H1 (cell line): ENCODE measurements at regions not wholly inside any gene's neighbourhood (a gene's known extent, or its start where the extent isn't known, plus 50 kb on each side); places are given as distances from the start of the nearest gene placed in this dataset.

Experiments
- CTCF ChIA-PET: fragments of 300-600 bp; sonication (Branson Sonifier 250); formaldehyde crosslinking; loops from one replicate; lab custom pipeline; 2021; ENCODE audit not compliant: partially characterized antibody; lab: Charles Lee
- POLR2A ChIA-PET: fragments of 300-600 bp; sonication (Branson Sonifier 250); formaldehyde crosslinking; loops from one replicate; lab custom pipeline; 2021; ENCODE audit warnings: inconsistent platforms; ENCODE audit not compliant: partially characterized antibody; lab: Charles Lee
- DNase-seq, 2 experiments: peaks; one replicate each; pipeline versions ENCODE4 v3.0.0 to v3.0.0-alpha.2; 2010 to 2022; ENCODE audit warnings: low spot score in 2 of 2, low read depth in 1 of 2, mixed read lengths in 1 of 2
- FAIRE-seq: peaks from 2 replicates; lab custom pipeline; 2011; peaks lifted over from hg19 to GRCh38; lab: Jason Lieb, UNC
- H2AFZ ChIP-seq: 2 replicates; pipeline ENCODE4 v1.8.1; 2012; ENCODE audit warnings: low read length, inconsistent platforms
- H2AK5ac ChIP-seq: 2 replicates; pipeline ENCODE4 v1.6.1; 2013; ENCODE audit warnings: low read depth, low read length
- H2BK120ac ChIP-seq: replicated peaks from 2 replicates; pipeline ENCODE3; 2013; ENCODE audit warnings: low read depth, low read length, inconsistent platforms
- H2BK12ac ChIP-seq: 2 replicates; pipeline ENCODE4 v1.6.1; 2013; ENCODE audit warnings: low read depth, low read length
- H2BK15ac ChIP-seq: 2 replicates; pipeline ENCODE4 v1.6.1; 2013; ENCODE audit warnings: low read length
- H2BK20ac ChIP-seq: 2 replicates; pipeline ENCODE4 v1.6.1; 2013; ENCODE audit warnings: low read length
- H2BK5ac ChIP-seq: 2 replicates; pipeline ENCODE4 v1.6.1; 2013; ENCODE audit warnings: low read depth, low read length
- H3K14ac ChIP-seq: 2 replicates; pipeline ENCODE4 v1.6.1; 2013; ENCODE audit warnings: inconsistent platforms; ENCODE audit not compliant: insufficient read length
- H3K18ac ChIP-seq: 2 replicates; pipeline ENCODE4 v1.6.1; 2013; ENCODE audit warnings: low read length; ENCODE audit errors: extremely low read depth
- H3K23ac ChIP-seq: 2 replicates; pipeline ENCODE4 v1.6.1; 2013; ENCODE audit warnings: inconsistent platforms; ENCODE audit not compliant: insufficient read length
- H3K23me2 ChIP-seq: 2 replicates; pipeline ENCODE4 v1.6.1; 2013; ENCODE audit warnings: low read depth, low read length
- H3K27ac ChIP-seq: 2 replicates; pipeline ENCODE4 v1.6.1; 2011; ENCODE audit warnings: low read depth, low read length, inconsistent platforms
- H3K27me3 ChIP-seq, 4 experiments: replicated peaks in 1 of 4; 1 replicate in 1 of 4; 2 replicates in 3 of 4; pipeline versions ENCODE4 v1.6.1 to v1.8.1; 2011 to 2013; ENCODE audit warnings: low read length in 3 of 4, mild to moderate bottlenecking in 3 of 4, inconsistent platforms in 2 of 4, mixed read lengths in 2 of 4, moderate library complexity in 1 of 4; ENCODE audit not compliant: control insufficient read depth in 3 of 4, insufficient read depth in 3 of 4; ENCODE audit errors: extremely low read depth in 1 of 4
- H3K36me3 ChIP-seq, 4 experiments: 2 replicates each; pipeline versions ENCODE4 v1.6.1 to v1.8.1; 2011 to 2013; ENCODE audit warnings: mild to moderate bottlenecking in 4 of 4, low read length in 3 of 4, moderate library complexity in 2 of 4, control low read depth in 1 of 4, inconsistent platforms in 1 of 4; ENCODE audit not compliant: insufficient read depth in 4 of 4, control insufficient read depth in 2 of 4
- H3K4ac ChIP-seq: replicated peaks from 2 replicates; pipeline ENCODE3; 2013; ENCODE audit warnings: low read length, low read depth, mixed read lengths, inconsistent platforms; ENCODE audit not compliant: insufficient read length
- H3K4me1 ChIP-seq, 4 experiments: replicated peaks in 1 of 4; 1 replicate in 1 of 4; 2 replicates in 3 of 4; pipeline versions ENCODE4 v1.6.1 to v1.8.1; 2011 to 2013; ENCODE audit warnings: low read length in 3 of 4, inconsistent platforms in 2 of 4, mixed read lengths in 1 of 4; ENCODE audit not compliant: insufficient read depth in 4 of 4, control insufficient read depth in 3 of 4
- H3K4me2 ChIP-seq, 2 experiments: 2 replicates each; pipeline versions ENCODE4 v1.6.1 to v1.8.1; 2011 to 2013; ENCODE audit warnings: low read depth in 2 of 2, low read length in 2 of 2, control low read depth in 1 of 2, inconsistent platforms in 1 of 2, mild to moderate bottlenecking in 1 of 2; ENCODE audit not compliant: insufficient read depth in 1 of 2
- H3K4me3 ChIP-seq, 4 experiments: fragments of 200-600, 300-600 bp in 1 of 4; sonication (generic), shearing (Covaris generic), sonication (Bioruptor Twin) in 1 of 4; 2 replicates each; pipeline versions ENCODE4 v1.5.1 to v1.8.1; 2011 to 2016; ENCODE audit warnings: low read length in 4 of 4, low read depth in 3 of 4, control low read depth in 2 of 4, inconsistent platforms in 2 of 4, mild to moderate bottlenecking in 2 of 4, mixed read lengths in 1 of 4, moderate library complexity in 1 of 4; ENCODE audit not compliant: insufficient read depth in 2 of 4; ENCODE audit errors: extremely low read depth in 1 of 4
- H3K56ac ChIP-seq: replicated peaks from 2 replicates; pipeline ENCODE3; 2013; ENCODE audit warnings: low read depth, mild to moderate bottlenecking, mixed read lengths, low read length, inconsistent platforms; ENCODE audit not compliant: insufficient read length
- H3K79me1 ChIP-seq: 2 replicates; pipeline ENCODE4 v1.6.1; 2013; ENCODE audit warnings: low read depth, low read length, control low read depth
- H3K79me2 ChIP-seq, 2 experiments: 2 replicates each; pipeline versions ENCODE4 v1.6.1 to v1.8.1; 2012 to 2013; ENCODE audit warnings: low read length in 2 of 2, mild to moderate bottlenecking in 2 of 2, inconsistent platforms in 1 of 2; ENCODE audit not compliant: insufficient read depth in 2 of 2, control insufficient read depth in 1 of 2
- H3K9ac ChIP-seq, 4 experiments: replicated peaks in 1 of 4; 1 replicate in 1 of 4; 2 replicates in 3 of 4; pipeline versions ENCODE4 v1.6.1 to v1.8.1; 2011 to 2013; ENCODE audit warnings: low read depth in 3 of 4, low read length in 3 of 4, control low read depth in 2 of 4, mild to moderate bottlenecking in 2 of 4, moderate library complexity in 2 of 4, inconsistent platforms in 1 of 4; ENCODE audit errors: extremely low read depth in 1 of 4
- H3K9me3 ChIP-seq, 2 experiments: 2 replicates each; pipeline versions ENCODE4 v1.6.1 to v1.8.1; 2012 to 2013; ENCODE audit warnings: mild to moderate bottlenecking in 2 of 2, moderate library complexity in 2 of 2, control low read depth in 1 of 2, inconsistent platforms in 1 of 2, low read depth in 1 of 2, low read length in 1 of 2, mixed read lengths in 1 of 2; ENCODE audit not compliant: insufficient read depth in 2 of 2
- H4K20me1 ChIP-seq, 2 experiments: replicated peaks in 1 of 2; 2 replicates each; pipeline versions ENCODE3 to v1.8.1; 2011 to 2013; ENCODE audit warnings: inconsistent platforms in 2 of 2, low read length in 2 of 2, mild to moderate bottlenecking in 1 of 2; ENCODE audit not compliant: insufficient read depth in 2 of 2, control insufficient read depth in 1 of 2
- H4K5ac ChIP-seq: 2 replicates; pipeline ENCODE4 v1.6.1; 2013; ENCODE audit warnings: low read length, low read depth, mixed read lengths, inconsistent platforms; ENCODE audit not compliant: insufficient read length
- H4K8ac ChIP-seq: 2 replicates; pipeline ENCODE4 v1.8.0; 2013; ENCODE audit warnings: mild to moderate bottlenecking, moderate library complexity, low read length, inconsistent platforms; ENCODE audit not compliant: insufficient read depth; ENCODE audit errors: extremely low read depth
- H4K91ac ChIP-seq: replicated peaks from 2 replicates; pipeline ENCODE3; 2013; ENCODE audit warnings: low read length, mixed read lengths, inconsistent platforms; ENCODE audit not compliant: insufficient read length
- CEBPB ChIP-seq: IDR thresholded peaks from 2 replicates; pipeline ENCODE4 v1.6.1; 2012; ENCODE audit warnings: low read depth, low read length
- EP300 ChIP-seq, 2 experiments: IDR thresholded peaks; 1 replicate in 1 of 2; 2 replicates in 1 of 2; pipeline ENCODE4 v1.6.1; 2011 to 2012; ENCODE audit warnings: low read depth in 2 of 2, low read length in 2 of 2, mild to moderate bottlenecking in 2 of 2, borderline replicate concordance in 1 of 2, inconsistent platforms in 1 of 2, moderate library complexity in 1 of 2
- GABPA ChIP-seq: IDR thresholded peaks from 2 replicates; pipeline ENCODE4 v1.6.1; 2011; ENCODE audit warnings: mild to moderate bottlenecking, low read length, moderate library complexity, borderline replicate concordance; ENCODE audit not compliant: insufficient read depth
- HDAC6 ChIP-seq: IDR thresholded peaks from one replicate; pipeline ENCODE4 v1.7.1; 2012; ENCODE audit warnings: low read depth, mild to moderate bottlenecking, inconsistent platforms, low read length, moderate library complexity
- MAFK ChIP-seq: IDR thresholded peaks from 2 replicates; pipeline ENCODE4 v1.6.1; 2012; ENCODE audit warnings: low read depth, mild to moderate bottlenecking, improper control_type of control experiment, low read length
- PHF8 ChIP-seq: fragments of 200-600 bp; sonication (generic); conservative IDR thresholded peaks from 2 replicates; pipeline ENCODE4 v1.7.1; 2012; ENCODE audit warnings: low read depth, mild to moderate bottlenecking, inconsistent platforms, low read length, moderate library complexity
- POLR2A ChIP-seq, 2 experiments: IDR thresholded peaks; 1 replicate in 1 of 2; 2 replicates in 1 of 2; pipeline ENCODE4 v1.6.1; 2011; ENCODE audit warnings: low read depth in 2 of 2, low read length in 2 of 2, mild to moderate bottlenecking in 2 of 2; ENCODE audit errors: control extremely low read depth in 1 of 2
- SP2 ChIP-seq: IDR thresholded peaks from 2 replicates; pipeline ENCODE4 v1.6.1; 2012; ENCODE audit warnings: mild to moderate bottlenecking, low read length, inconsistent platforms
- SUZ12 ChIP-seq: fragments of 200-600 bp; sonication (generic); IDR thresholded peaks from 2 replicates; pipeline ENCODE4 v1.6.1; 2012; ENCODE audit warnings: mild to moderate bottlenecking, inconsistent platforms, low read length, moderate library complexity, mixed read lengths
- TCF12 ChIP-seq: IDR thresholded peaks from 2 replicates; pipeline ENCODE4 v1.6.1; 2011; ENCODE audit warnings: low read depth, mild to moderate bottlenecking, low read length
- ZNF274 ChIP-seq: IDR thresholded peaks from 2 replicates; pipeline ENCODE4 v1.7.0; 2012; ENCODE audit warnings: low read length, borderline replicate concordance; ENCODE audit errors: extremely low read depth
- WGBS, 2 experiments: shearing (Covaris generic) in 1 of 2; methylation state at CpG; one replicate each; pipeline versions ENCODE4 v1.1.6 to v1.1.7; 2013 to 2015; ENCODE audit warnings: low lambda C conversion rate in 2 of 2, mixed read lengths in 2 of 2, inconsistent platforms in 1 of 2, low coverage in 1 of 2, missing lambda C conversion rate in 1 of 2; ENCODE audit not compliant: insufficient replicate concordance in 2 of 2, insufficient coverage in 1 of 2, insufficient read length in 1 of 2; ENCODE audit errors: extremely low coverage in 1 of 2, missing lambda C conversion rate in 1 of 2; 5-methylcytosine and 5-hydroxymethylcytosine counted together
- TF ChIP-seq, protein P1 (sequence below): IDR thresholded peaks from 2 replicates; pipeline ENCODE4 v1.6.1; 2012; ENCODE audit warnings: inconsistent platforms

DNA sequence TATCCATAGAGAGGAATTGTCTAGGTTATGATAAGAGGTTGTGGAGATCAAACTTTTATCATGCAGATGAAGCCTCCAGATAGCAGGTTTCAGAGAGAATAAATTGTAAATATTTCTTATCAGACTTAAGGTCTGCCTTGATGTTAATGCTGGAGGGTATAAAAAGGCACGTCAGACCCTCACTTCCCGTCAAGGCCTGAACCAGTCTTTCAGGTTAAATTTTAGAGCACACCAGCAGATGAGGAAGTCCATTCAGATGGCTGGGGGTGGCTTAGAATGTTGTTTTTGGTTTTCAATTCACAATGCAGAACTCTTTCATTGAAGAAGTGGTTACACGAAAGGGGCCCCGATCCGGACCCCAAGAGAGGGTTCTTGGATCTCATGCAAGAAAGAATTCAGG lies 144.4 kb upstream of the FBXO11 start:
- no peak overlapping the region for H3K56ac ChIP-seq
- H2BK5ac ChIP-seq: no peak overlapping the region
- no peak overlapping the region for H3K4ac ChIP-seq
- H2BK15ac ChIP-seq: no peak overlapping the region
- H3K79me1 ChIP-seq: no peaks in the 10 kb centered on the region
- no peak overlapping the region for H3K18ac ChIP-seq
- no peak overlapping the region for H3K23ac ChIP-seq
- ChIA-PET POLR2A (no interaction called here), CTCF (no interaction called here)
- no peak overlapping the region for H3K14ac ChIP-seq
- H2AK5ac ChIP-seq: no peak overlapping the region
- H3K27me3 ChIP-seq: no peaks in the 10 kb centered on the region
- FAIRE-seq (no peak), DNase-seq (no peak)
- no peaks in the 10 kb centered on the region for H4K20me1 ChIP-seq
- H4K91ac ChIP-seq: no peak overlapping the region
- H3K9me3 ChIP-seq: no peaks in the 10 kb centered on the region
- no peak overlapping the region for H4K5ac ChIP-seq
- H3K23me2 ChIP-seq: peaks cover 3% of the 10 kb centered on the region; the same call in 1 of the 2 replicates
- H3K4me1 ChIP-seq: peaks cover 0 to 10% (median 2%) of the 10 kb centered on the region in 4 experiments; a peak in 3 of 7 replicates
- WGBS, 2 experiments: 91% methylated on average over 5 of the region's 5 CpGs; no CpG with 5 or more reads in 1 of the 2 experiments
- H3K9ac ChIP-seq: no peak overlapping the region
- no peak overlapping the region for H2BK120ac ChIP-seq
- no peak overlapping the region for H2AFZ ChIP-seq
- H3K4me3 ChIP-seq: no peak overlapping the region
- H2BK12ac ChIP-seq: no peak overlapping the region
- no peak overlapping the region for H4K8ac ChIP-seq
- H3K36me3 ChIP-seq: no peaks in the 10 kb centered on the region
- no peak overlapping the region for H3K27ac ChIP-seq
- no peak overlapping the region for H3K4me2 ChIP-seq
- no peak overlapping the region for H2BK20ac ChIP-seq
- H3K79me2 ChIP-seq: peaks cover 0 to 7% of the 10 kb centered on the region in 2 experiments; a peak in 2 of 4 replicates
- no peak for TF ChIP-seq MAFK
- TF ChIP-seq HDAC6: no peak
- TF ChIP-seq SP2: no peak
- no peak for TF ChIP-seq PHF8
- TF ChIP-seq ZNF274: no peak
- TF ChIP-seq GABPA: no peak
- no peak for TF ChIP-seq TCF12
- no peak for TF ChIP-seq EP300 (IDR thresholded peaks at IDR 0.05; ENCODE audit: borderline replicate concordance in 1 of 2, low read depth in 2 of 2, low read length in 2 of 2)
- TF ChIP-seq SUZ12: no peak
- TF ChIP-seq CEBPB: no peak
- no peak for TF ChIP-seq POLR2A (IDR thresholded peaks at IDR 0.05; ENCODE audit: control extremely low read depth in 1 of 2, low read depth in 2 of 2, low read length in 2 of 2)
- TF ChIP-seq, protein P1, sequence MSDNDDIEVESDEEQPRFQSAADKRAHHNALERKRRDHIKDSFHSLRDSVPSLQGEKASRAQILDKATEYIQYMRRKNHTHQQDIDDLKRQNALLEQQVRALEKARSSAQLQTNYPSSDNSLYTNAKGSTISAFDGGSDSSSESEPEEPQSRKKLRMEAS: no peak
- TF ChIP-seq, all 59 proteins: peak for 0
